Suprapubic skin (tissue), 3 donors: ENCODE measurements at regions not wholly inside any gene's neighbourhood (a gene's known extent, or its start where the extent isn't known, plus 50 kb on each side); places are given as distances from the start of the nearest gene placed in this dataset.

Experiments used
- CTCF ChIP-seq, 2 donors: fragments of 200-600 bp in 1 of 2; fragments of 450-650 bp in 1 of 2; sonication (generic) in 1 of 2; IDR thresholded peaks; one replicate each; pipeline ENCODE4 v1.5.1; 2016 to 2019; ENCODE audit warnings: antibody characterized with exemption in 2 of 2, mild to moderate bottlenecking in 1 of 2, moderate library complexity in 1 of 2
- EP300 ChIP-seq: sonication (generic); formaldehyde crosslinking; IDR thresholded peaks from one replicate; pipeline ENCODE4 v1.6.1; 2017; ENCODE audit warnings: antibody characterized with exemption
- POLR2A ChIP-seq, 2 donors: fragments of 450-650 bp; IDR thresholded peaks; one replicate each; pipeline ENCODE4 v1.6.1; 2017; ENCODE audit warnings: antibody characterized with exemption in 2 of 2, mild to moderate bottlenecking in 2 of 2, moderate library complexity in 2 of 2

GRCh38 chr18:67590571-67591141, 74.1 kb upstream of the DSEL start:
- TF ChIP-seq CTCF (IDR thresholded peaks at IDR 0.05) (no peak), EP300 (no peak), POLR2A (IDR thresholded peaks at IDR 0.05) (no peak)
